GM19238 (cell line): ENCODE measurements at regions not wholly inside any gene's neighbourhood (a gene's known extent, or its start where the extent isn't known, plus 50 kb on each side); places are given as distances from the start of the nearest gene placed in this dataset.

ENCODE experiments used
- DNase-seq: peaks from one replicate; pipeline ENCODE4 v3.0.0; 2011; ENCODE audit warnings: low spot score; ENCODE audit not compliant: insufficient read length

- DNase-seq: no peak
Observed at GRCh38 chr5:82851471-82851870, 225.7 kb downstream of the TMEM167A start.

GRCh38 chr5:82850393-82850792, 226.8 kb downstream of the TMEM167A start:
- no peak for DNase-seq

DNA sequence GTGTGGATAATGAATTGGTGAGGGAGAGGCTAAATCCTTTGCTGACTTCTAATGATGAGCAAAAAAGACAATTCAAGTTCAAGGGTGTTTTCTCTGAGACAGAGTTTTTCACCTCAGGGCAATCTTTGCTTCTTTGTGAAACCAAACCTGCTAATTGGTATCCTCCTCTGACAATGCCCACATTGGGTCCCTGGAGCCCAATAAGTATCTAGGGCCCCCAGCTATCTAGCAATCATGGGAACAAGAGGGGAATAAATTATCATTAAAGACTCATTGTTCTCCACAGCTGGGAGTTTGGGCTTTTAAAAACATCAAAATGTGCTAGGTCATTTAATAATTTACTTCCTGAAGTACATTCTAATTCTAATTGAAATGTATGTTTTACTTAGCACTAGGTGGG, 227.3 kb downstream of the TMEM167A start:
- no peak for DNase-seq

DNA sequence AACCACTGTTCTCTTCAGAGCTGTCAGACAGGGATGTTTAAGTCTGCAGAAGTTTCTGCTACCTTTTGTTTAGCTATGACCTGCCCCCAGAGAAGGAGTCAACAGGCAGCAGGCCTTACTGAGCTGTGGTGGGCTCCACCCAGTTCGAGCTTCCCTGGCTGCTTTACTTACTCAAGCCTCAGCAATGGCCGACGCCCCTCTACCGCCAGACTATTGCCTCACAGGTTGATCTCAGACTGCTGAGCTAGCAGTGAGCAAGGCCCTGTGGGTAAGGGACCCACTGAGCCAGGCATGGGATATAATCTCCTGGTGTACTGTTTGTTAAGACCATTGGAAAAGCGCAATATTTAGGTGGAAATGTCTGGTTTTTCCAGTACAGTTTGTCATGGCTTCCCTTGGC, 229.6 kb downstream of the TMEM167A start:
- DNase-seq: no peak

GRCh38 chr5:82839881-82840280, 237.3 kb downstream of the TMEM167A start:
- DNase-seq: no peak

DNA sequence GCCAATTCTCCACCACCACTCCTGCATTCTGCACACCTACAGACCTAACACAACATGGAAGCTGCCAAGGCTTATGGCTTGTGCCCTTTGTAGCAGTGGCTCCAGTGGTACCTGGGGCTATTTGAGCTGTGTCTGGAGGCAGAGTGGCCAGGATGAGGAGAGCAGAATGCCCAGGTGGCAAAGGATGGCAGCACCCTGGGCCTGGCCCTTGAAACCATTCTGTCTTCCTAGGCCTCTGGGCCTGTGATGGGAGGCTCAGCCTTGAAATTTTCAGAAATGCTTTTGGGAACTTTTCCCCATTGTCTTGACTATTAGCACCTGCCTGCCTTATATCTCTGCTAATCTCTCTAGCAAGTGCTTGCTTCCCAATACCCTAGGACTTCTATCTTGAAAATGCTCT, 241.7 kb downstream of the TMEM167A start:
- DNase-seq: no peak

DNA sequence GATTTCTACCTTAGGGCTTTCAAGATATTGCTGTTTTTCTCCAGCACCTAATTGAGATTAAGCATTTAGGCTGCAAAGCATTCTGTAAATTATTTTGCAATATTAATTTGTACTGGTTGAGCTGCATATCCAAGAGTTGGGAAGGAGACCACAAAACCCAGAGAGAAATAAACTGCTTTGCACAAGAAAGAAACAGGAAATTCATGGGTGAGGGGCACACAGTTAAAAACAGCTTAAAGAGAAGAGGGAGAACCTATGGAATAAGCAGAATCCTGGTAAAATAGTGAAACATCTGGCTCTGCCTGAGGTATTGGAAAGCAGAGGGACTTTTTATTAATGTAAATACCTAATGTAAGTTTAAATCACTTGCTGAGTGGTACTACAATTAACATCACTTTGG, 243.0 kb downstream of the TMEM167A start:
- no peak for DNase-seq

- no peak for DNase-seq
Observed at GRCh38 chr5:82833277-82833676, 243.9 kb downstream of the TMEM167A start.

GRCh38 chr5:82832445-82832844, 244.7 kb downstream of the TMEM167A start:
- no peak for DNase-seq

DNA sequence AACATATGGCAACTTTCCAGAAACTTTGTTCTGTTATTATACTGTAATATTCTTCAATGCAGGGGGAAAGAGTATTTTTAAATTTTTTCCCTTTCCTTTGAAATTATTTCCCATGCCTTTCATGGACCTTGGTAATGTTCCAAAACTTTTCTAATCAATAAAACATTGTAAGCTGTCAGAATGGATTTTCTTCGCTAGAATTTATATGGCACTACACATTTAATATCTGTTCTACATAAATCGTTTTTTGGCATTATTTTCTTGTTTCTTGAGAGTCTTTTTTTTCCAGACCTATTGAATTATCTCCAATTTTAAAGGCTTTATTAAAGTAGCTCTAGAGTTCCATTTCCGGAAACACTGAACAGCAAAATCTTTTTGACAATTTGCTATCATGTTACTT, 249.0 kb downstream of the TMEM167A start:
- no peak for DNase-seq

DNA sequence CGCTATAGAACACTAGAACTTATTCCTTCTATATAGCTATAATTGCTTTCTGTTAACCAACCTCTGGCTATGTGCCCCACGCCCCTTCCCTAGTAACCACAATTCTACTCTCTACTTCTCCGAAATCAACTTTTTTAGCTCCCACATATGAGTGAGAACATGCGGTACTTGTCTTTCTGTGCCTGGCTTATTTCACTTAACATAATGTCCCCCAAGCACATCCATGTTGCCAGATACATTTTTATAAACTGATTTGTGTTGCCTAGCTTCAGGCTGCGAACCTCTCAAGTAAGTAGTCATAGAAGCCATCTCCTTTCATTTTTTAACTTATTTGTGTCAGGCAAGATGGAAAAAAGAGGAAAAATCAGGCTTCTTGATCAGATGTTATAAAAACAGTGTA, 249.5 kb downstream of the TMEM167A start:
- DNase-seq: no peak

DNA sequence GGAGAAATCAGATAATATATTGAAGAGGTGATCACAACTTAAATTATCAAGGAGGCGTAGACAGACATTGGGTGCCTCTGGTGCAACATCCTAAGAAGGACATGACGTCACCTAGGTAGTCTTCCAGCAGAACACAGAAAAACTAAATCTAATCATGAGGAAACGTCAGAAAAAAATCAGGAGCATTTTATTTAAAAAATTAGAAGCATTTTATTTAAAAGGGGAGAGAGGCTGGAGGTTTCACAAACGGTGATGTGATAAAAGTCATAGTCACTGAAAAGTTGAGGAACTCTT, 254.6 kb downstream of the TMEM167A start:
- DNase-seq: no peak

- DNase-seq: no peak
Observed at GRCh38 chr5:82821846-82822633, 255.2 kb downstream of the TMEM167A start.

DNA sequence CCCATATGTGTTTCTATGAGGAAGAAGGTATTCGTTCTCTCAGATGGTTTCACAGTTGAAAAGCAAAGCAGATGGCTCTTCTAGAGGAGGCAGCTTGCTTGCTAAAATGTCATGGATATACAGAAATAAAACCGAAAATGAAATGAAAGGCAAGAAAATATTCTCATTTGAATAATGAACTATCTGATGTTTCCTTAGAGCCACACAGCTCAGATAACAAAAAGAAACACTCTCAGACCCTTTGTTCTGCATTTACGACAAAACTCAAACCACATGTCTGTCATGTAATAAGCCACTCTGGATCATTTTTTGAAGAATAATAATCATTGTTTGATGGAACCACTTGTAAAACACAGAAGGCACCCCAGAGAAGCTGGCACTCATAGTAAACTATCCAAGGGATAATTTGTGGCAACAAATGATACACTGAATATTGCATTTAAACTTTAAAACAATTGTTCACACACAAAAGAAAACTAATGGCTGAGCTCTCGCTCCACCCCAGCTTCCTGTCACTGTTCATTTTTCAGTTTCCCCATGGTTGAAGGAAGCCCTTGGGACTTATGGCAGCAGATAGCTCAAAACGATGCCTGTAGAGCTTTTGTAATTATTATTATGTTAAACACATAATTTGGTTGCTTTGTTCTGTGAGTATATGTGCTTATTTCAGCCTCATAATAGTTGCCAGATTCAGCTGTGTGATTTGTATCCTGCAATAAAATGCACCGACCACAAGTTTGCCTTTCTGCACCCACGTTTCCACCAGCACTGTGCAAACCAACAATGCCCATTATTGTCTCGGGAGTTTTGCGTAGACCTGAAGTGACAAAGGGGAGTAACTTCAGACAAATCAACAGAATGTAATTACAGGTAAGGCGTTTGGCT, 256.0 kb downstream of the TMEM167A start:
- DNase-seq: peak; percentile 2

DNA sequence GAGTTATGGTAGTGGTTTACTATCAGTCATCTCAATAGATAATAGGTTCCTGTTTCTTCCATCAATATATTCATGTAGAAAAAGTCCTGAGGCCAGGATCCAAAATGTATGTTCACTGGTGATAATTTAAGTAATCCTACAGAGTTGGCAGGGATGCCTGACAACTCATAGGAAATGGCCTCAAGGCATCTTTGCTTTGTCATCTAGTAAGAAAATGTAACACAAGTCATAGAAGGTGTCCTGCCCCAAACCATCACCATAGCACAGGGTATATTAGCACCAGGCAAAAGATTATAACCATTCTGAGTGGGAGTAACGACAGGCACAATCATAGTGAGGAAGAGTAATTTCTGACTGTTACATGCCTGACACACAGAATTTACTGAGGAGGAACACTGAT, 257.0 kb downstream of the TMEM167A start:
- DNase-seq: no peak

- no peak for DNase-seq
Observed at GRCh38 chr5:82817897-82818676, 259.1 kb downstream of the TMEM167A start.

- DNase-seq: no peak
Observed at GRCh38 chr5:82816926-82817325, 260.3 kb downstream of the TMEM167A start.

DNA sequence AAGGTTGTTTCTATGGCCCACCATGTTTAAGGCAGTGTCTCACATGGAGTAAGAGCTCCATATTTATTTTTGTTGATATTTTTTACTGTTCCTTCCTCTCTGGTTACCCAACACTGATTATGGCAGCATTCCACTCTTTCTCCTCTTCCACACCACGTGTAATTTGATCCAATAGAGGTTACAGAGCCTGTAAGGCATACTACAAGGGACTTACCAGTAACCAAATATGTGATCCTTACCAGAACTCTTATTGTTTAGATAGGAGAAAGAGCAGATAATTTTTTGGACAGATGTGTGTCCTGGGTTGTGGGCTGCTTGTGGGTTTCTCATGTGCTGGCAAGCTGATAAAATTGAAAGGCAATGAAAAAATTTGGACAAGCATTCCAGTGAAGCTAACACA, 261.3 kb downstream of the TMEM167A start:
- no peak for DNase-seq

DNA sequence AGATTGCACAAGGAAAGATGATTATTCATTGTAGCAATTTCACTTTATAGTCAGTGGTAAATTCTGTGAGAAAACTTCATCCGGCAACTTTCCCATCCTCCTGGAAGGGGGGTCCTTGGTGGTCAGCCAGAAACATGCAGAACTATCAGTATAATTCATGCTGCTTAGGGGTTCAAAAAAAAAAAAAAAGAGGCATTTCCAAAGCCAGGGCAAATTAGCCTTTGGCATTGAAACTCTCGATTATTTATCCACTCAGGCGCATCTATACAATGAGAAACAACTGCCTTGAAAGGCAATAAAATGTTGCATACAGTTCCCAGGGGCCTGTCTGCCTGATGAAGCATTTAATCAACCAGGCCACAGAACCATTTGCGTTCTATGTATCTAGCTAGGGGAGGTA, 263.3 kb downstream of the TMEM167A start:
- no peak for DNase-seq

DNA sequence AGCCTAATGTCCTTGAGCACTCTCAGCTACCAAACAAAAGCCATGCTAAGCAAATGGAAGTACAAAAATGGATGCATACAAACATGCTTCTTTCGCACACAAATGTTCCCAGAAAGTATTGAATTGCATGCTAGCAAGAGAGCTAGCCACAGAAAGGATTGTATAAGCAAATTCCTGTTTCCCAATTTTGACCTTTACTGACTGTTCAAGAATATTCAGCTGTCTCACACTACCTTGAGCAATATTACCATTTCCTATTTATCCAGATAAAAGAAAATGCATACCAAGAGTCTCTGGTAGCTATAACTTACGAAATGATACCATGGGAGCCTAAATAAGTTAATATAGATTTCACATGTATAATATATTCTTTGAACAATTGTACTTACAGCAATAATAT, 264.6 kb downstream of the TMEM167A start:
- DNase-seq: no peak

DNA sequence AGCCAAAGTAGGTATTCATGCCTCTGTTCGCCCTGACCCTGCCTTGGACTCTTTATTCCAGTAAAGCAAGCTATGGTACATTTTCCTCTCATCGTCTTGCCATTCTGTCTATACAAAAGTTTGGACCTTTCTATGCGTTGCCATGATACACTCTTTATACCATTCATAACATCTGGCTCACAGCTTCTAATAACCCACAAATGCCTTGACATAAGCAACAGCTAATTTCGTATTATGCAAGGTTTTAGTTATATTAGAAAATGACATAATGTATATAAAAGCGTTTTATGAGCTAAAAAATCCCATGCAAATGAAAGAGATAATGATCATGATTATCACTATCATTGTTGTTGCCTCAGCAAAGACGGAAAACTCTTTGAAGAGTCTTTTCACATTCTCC, 265.7 kb downstream of the TMEM167A start:
- no peak for DNase-seq
